HG03135 (cell line): ENCODE measurements at regions not wholly inside any gene's neighbourhood (a gene's known extent, or its start where the extent isn't known, plus 50 kb on each side); places are given as distances from the start of the nearest gene placed in this dataset.

Experiments
- ATAC-seq: cut with Tn5 transposase; IDR thresholded peaks from one replicate; pipeline ENCODE4 v1.9.1; 2021; ENCODE audit warnings: mild to moderate bottlenecking, moderate library complexity; ENCODE audit not compliant: unreplicated experiment

- ATAC-seq: no peak
Measured at GRCh38 chr1:221408117-221408803, 333.6 kb downstream of the DUSP10 start.

- ATAC-seq: no peak
Measured at GRCh38 chr1:221411283-221411682, 330.6 kb downstream of the DUSP10 start.

- no peak for ATAC-seq
Measured at GRCh38 chr1:221414772-221415539, 326.9 kb downstream of the DUSP10 start.

GRCh38 chr1:221415651-221416050 lies 326.2 kb downstream of the DUSP10 start:
- ATAC-seq: no peak

GRCh38 chr1:221416142-221416541 lies 325.7 kb downstream of the DUSP10 start:
- no peak for ATAC-seq

- ATAC-seq: no peak
Measured at GRCh38 chr1:221416723-221417122, 325.2 kb downstream of the DUSP10 start.

GRCh38 chr1:221418346-221418745 lies 323.5 kb downstream of the DUSP10 start:
- no peak for ATAC-seq

GRCh38 chr1:221419513-221420095 lies 322.3 kb downstream of the DUSP10 start:
- ATAC-seq: no peak

GRCh38 chr1:221429264-221429663 lies 312.6 kb downstream of the DUSP10 start:
- no peak for ATAC-seq

GRCh38 chr1:221430152-221430960 lies 311.5 kb downstream of the DUSP10 start:
- ATAC-seq: no peak

- ATAC-seq: no peak
Measured at GRCh38 chr1:221431068-221431651, 310.7 kb downstream of the DUSP10 start.

- no peak for ATAC-seq
Measured at GRCh38 chr1:221431961-221432360, 309.9 kb downstream of the DUSP10 start.

- ATAC-seq: peak; percentile 58
Measured at GRCh38 chr1:221435504-221435904, 306.4 kb downstream of the DUSP10 start.

- ATAC-seq: no peak
Measured at GRCh38 chr1:221437171-221437570, 304.7 kb downstream of the DUSP10 start.

- ATAC-seq: no peak
Measured at GRCh38 chr1:221437926-221438325, 304.0 kb downstream of the DUSP10 start.

GRCh38 chr1:221439008-221439746 lies 302.7 kb downstream of the DUSP10 start:
- peak; percentile 90 for ATAC-seq

GRCh38 chr1:221439747-221440501 lies 302.0 kb downstream of the DUSP10 start:
- ATAC-seq: no peak

- no peak for ATAC-seq
Measured at GRCh38 chr1:221440658-221441057, 301.2 kb downstream of the DUSP10 start.

GRCh38 chr1:221442056-221442455 lies 299.8 kb downstream of the DUSP10 start:
- ATAC-seq: no peak
